Breast epithelium (tissue), 3 donors: ENCODE measurements at regions not wholly inside any gene's neighbourhood (a gene's known extent, or its start where the extent isn't known, plus 50 kb on each side); places are given as distances from the start of the nearest gene placed in this dataset.

Experiments used
- CTCF ChIP-seq, 3 donors: fragments of 450-650 bp; IDR thresholded peaks; one replicate each; pipeline ENCODE4 v1.5.1; 2016 to 2017; ENCODE audit warnings: antibody characterized with exemption in 3 of 3, mild to moderate bottlenecking in 3 of 3, moderate library complexity in 3 of 3
- POLR2A ChIP-seq: fragments of 450-650 bp; IDR thresholded peaks from one replicate; pipeline ENCODE4 v1.6.1; 2016; ENCODE audit warnings: antibody characterized with exemption, mild to moderate bottlenecking, moderate library complexity

- TF ChIP-seq POLR2A: no peak
- TF ChIP-seq CTCF (IDR thresholded peaks at IDR 0.05): no peak
Observed at GRCh38 chr1:195788721-195789120, 819.5 kb downstream of the KCNT2 start.
